ENCODE measurements at regions not wholly inside any gene's neighbourhood (a gene's known extent, or its start where the extent isn't known, plus 50 kb on each side); places are given as distances from the start of the nearest gene placed in this dataset.

GRCh38 chr4:130478406-130478805, 1382.5 kb downstream of the C4orf33 start:
- no peak for DNase-seq (ENCODE audit: low read depth, low spot score)

- no peak for DNase-seq (ENCODE audit: low read depth, low spot score)
These were observed 1383.1 kb downstream of the C4orf33 start for GRCh38 chr4:130479020-130479419.

- no peak for DNase-seq (ENCODE audit: low read depth, low spot score)
These were observed 1383.7 kb downstream of the C4orf33 start for GRCh38 chr4:130479674-130480073.

- DNase-seq (ENCODE audit: low read depth, low spot score), result no peak
These were observed 1388.9 kb downstream of the C4orf33 start for GRCh38 chr4:130484826-130485225.

- DNase-seq (ENCODE audit: low read depth, low spot score), result no peak
These were observed 1389.4 kb downstream of the C4orf33 start for GRCh38 chr4:130485371-130485770.

GRCh38 chr4:130486186-130486585, 1390.2 kb downstream of the C4orf33 start:
- no peak for DNase-seq (ENCODE audit: low read depth, low spot score)

GRCh38 chr4:130486841-130487240, 1390.9 kb downstream of the C4orf33 start:
- no peak for DNase-seq (ENCODE audit: low read depth, low spot score)

- no peak for DNase-seq (ENCODE audit: low read depth, low spot score)
These were observed 1414.7 kb downstream of the C4orf33 start for GRCh38 chr4:130510661-130511060.

- no peak for DNase-seq (ENCODE audit: low read depth, low spot score)
These were observed 1415.8 kb downstream of the C4orf33 start for GRCh38 chr4:130511776-130512175.

- DNase-seq (ENCODE audit: low read depth, low spot score), result no peak
These were observed 1428.1 kb downstream of the C4orf33 start for GRCh38 chr4:130524057-130524456.

- no peak for DNase-seq (ENCODE audit: low read depth, low spot score)
These were observed 1434.6 kb downstream of the C4orf33 start for GRCh38 chr4:130530505-130530904.

- no peak for DNase-seq (ENCODE audit: low read depth, low spot score)
These were observed 1438.7 kb downstream of the C4orf33 start for GRCh38 chr4:130534651-130535050.

GRCh38 chr4:130542953-130543352, 1447.0 kb downstream of the C4orf33 start:
- DNase-seq (ENCODE audit: low read depth, low spot score), result no peak

GRCh38 chr4:130545171-130545570, 1449.2 kb downstream of the C4orf33 start:
- DNase-seq (ENCODE audit: low read depth, low spot score), result no peak

- DNase-seq (ENCODE audit: low read depth, low spot score), result no peak
These were observed 1449.6 kb downstream of the C4orf33 start for GRCh38 chr4:130545596-130545995.

GRCh38 chr4:130559268-130559667, 1463.3 kb downstream of the C4orf33 start:
- DNase-seq (ENCODE audit: low read depth, low spot score), result no peak

GRCh38 chr4:130563185-130563888, 1467.4 kb downstream of the C4orf33 start:
- DNase-seq (ENCODE audit: low read depth, low spot score), result no peak

- no peak for DNase-seq (ENCODE audit: low read depth, low spot score)
These were observed 1468.0 kb downstream of the C4orf33 start for GRCh38 chr4:130563889-130564418.

- no peak for DNase-seq (ENCODE audit: low read depth, low spot score)
These were observed 1472.8 kb downstream of the C4orf33 start for GRCh38 chr4:130568746-130569145.

GRCh38 chr4:130573742-130574141, 1477.8 kb downstream of the C4orf33 start:
- no peak for DNase-seq (ENCODE audit: low read depth, low spot score)

GRCh38 chr4:130574215-130574614, 1478.3 kb downstream of the C4orf33 start:
- DNase-seq (ENCODE audit: low read depth, low spot score), result no peak

- DNase-seq (ENCODE audit: low read depth, low spot score), result no peak
These were observed 1480.3 kb downstream of the C4orf33 start for GRCh38 chr4:130576218-130576617.

- no peak for DNase-seq (ENCODE audit: low read depth, low spot score)
These were observed 1495.1 kb downstream of the C4orf33 start for GRCh38 chr4:130591091-130591490.

- DNase-seq (ENCODE audit: low read depth, low spot score), result no peak
These were observed 1504.8 kb downstream of the C4orf33 start for GRCh38 chr4:130600706-130601105.
